Neural cell (in vitro differentiated cells): ENCODE measurements at regions not wholly inside any gene's neighbourhood (a gene's known extent, or its start where the extent isn't known, plus 50 kb on each side); places are given as distances from the start of the nearest gene placed in this dataset.

Experiments used
- H2AFZ ChIP-seq: fragments of 200-600, 300-800 bp; sonication (generic), shearing (Covaris generic); 2 replicates; pipeline ENCODE4 v1.6.0; 2014; ENCODE audit warnings: low read depth, mild to moderate bottlenecking, antibody characterized with exemption, low read length, moderate library complexity
- H3F3A ChIP-seq: fragments of 200-600 bp; shearing (Covaris generic); 2 replicates; pipeline ENCODE4 v1.6.1; 2016; ENCODE audit warnings: mild to moderate bottlenecking, moderate library complexity, mixed read lengths, antibody characterized with exemption, low read length; ENCODE audit not compliant: insufficient read depth, poor library complexity, severe bottlenecking
- H3K27ac ChIP-seq: fragments of 200-600, 300-800 bp; sonication (generic), shearing (Covaris generic); 2 replicates; pipeline ENCODE4 v1.5.1; 2014; ENCODE audit warnings: mild to moderate bottlenecking, low read length, moderate library complexity
- H3K27me3 ChIP-seq: fragments of 300-800, 200-600 bp; sonication (generic), shearing (Covaris generic); 2 replicates; pipeline ENCODE4 v1.6.0; 2014; ENCODE audit warnings: mild to moderate bottlenecking, low read depth, low read length, moderate library complexity; ENCODE audit not compliant: insufficient read depth
- H3K36me3 ChIP-seq: fragments of 300-800, 200-600 bp; sonication (generic), shearing (Covaris generic); 2 replicates; pipeline ENCODE4 v1.5.1; 2014; ENCODE audit warnings: mild to moderate bottlenecking, antibody characterized with exemption, low read length, moderate library complexity; ENCODE audit not compliant: insufficient read depth
- H3K4me2 ChIP-seq: fragments of 300-800, 200-600 bp; sonication (generic), shearing (Covaris generic); 2 replicates; pipeline ENCODE4 v1.6.0; 2014; ENCODE audit warnings: mild to moderate bottlenecking, low read length
- H3K4me3 ChIP-seq: fragments of 300-800, 200-600 bp; sonication (generic), shearing (Covaris generic); 2 replicates; pipeline ENCODE4 v1.5.1; 2014; ENCODE audit warnings: mild to moderate bottlenecking, low read length, moderate library complexity
- H3K79me2 ChIP-seq: fragments of 200-600 bp; shearing (Covaris generic); replicated peaks from 2 replicates; pipeline ENCODE4 v1.6.0; 2014; ENCODE audit warnings: mild to moderate bottlenecking, low read length, moderate library complexity; ENCODE audit not compliant: insufficient read depth
- H3K9ac ChIP-seq: fragments of 300-800, 200-600 bp; sonication (generic), shearing (Covaris generic); 2 replicates; pipeline ENCODE4 v1.6.1; 2016; ENCODE audit warnings: mild to moderate bottlenecking, low read length, mixed read lengths
- H3K9me2 ChIP-seq: fragments of 200-600 bp; shearing (Covaris generic); 2 replicates; pipeline ENCODE4 v1.6.1; 2016; ENCODE audit warnings: mild to moderate bottlenecking, low read length, mixed read lengths; ENCODE audit not compliant: insufficient read depth
- H3K9me3 ChIP-seq: fragments of 200-600, 300-800 bp; sonication (generic), shearing (Covaris generic); 2 replicates; pipeline ENCODE4 v1.6.1; 2016; ENCODE audit warnings: mild to moderate bottlenecking, mixed run types, low read length, moderate library complexity, mixed read lengths
- H4K20me1 ChIP-seq: fragments of 200-600 bp; shearing (Covaris generic); 2 replicates; pipeline ENCODE4 v1.6.1; 2016; ENCODE audit warnings: mild to moderate bottlenecking, mixed run types; ENCODE audit not compliant: insufficient read depth
- CTCF ChIP-seq: fragments of 450-650 bp; IDR thresholded peaks from 2 replicates; pipeline ENCODE4 v1.5.1; 2014; ENCODE audit warnings: antibody characterized with exemption, mild to moderate bottlenecking, moderate library complexity; ENCODE audit not compliant: poor library complexity, severe bottlenecking
- EP300 ChIP-seq: fragments of 450-650 bp; conservative IDR thresholded peaks from 2 replicates; pipeline ENCODE4 v1.6.1; 2014; ENCODE audit warnings: antibody characterized with exemption, mild to moderate bottlenecking, moderate library complexity; ENCODE audit not compliant: poor library complexity, severe bottlenecking
- EZH2 ChIP-seq: fragments of 200-600, 300-800 bp; shearing (Covaris generic), sonication (generic); IDR thresholded peaks from 2 replicates; pipeline ENCODE4 v1.6.1; 2014; ENCODE audit warnings: antibody characterized with exemption, low read length, borderline replicate concordance, mild to moderate bottlenecking; ENCODE audit not compliant: insufficient read depth, poor library complexity, severe bottlenecking
- MXI1 ChIP-seq: fragments of 450-650 bp; conservative IDR thresholded peaks from 2 replicates; pipeline ENCODE4 v1.6.1; 2014; ENCODE audit warnings: antibody characterized with exemption, mild to moderate bottlenecking; ENCODE audit not compliant: poor library complexity, severe bottlenecking
- POLR2AphosphoS5 ChIP-seq: IDR thresholded peaks from 2 replicates; pipeline ENCODE4 v1.6.1; 2012
- RAD21 ChIP-seq: fragments of 450-650 bp; conservative IDR thresholded peaks from 2 replicates; pipeline ENCODE4 v1.6.1; 2014; ENCODE audit warnings: antibody characterized with exemption, mild to moderate bottlenecking, moderate library complexity
- REST ChIP-seq: IDR thresholded peaks from 2 replicates; pipeline ENCODE4 v1.6.1; 2012; ENCODE audit warnings: borderline replicate concordance
- SMC3 ChIP-seq: fragments of 450-650 bp; conservative IDR thresholded peaks from 2 replicates; pipeline ENCODE4 v1.6.1; 2014; ENCODE audit warnings: antibody characterized with exemption, mild to moderate bottlenecking, moderate library complexity; ENCODE audit not compliant: poor library complexity
- TAF1 ChIP-seq: IDR thresholded peaks from 2 replicates; pipeline ENCODE4 v1.6.1; 2012; ENCODE audit warnings: low read depth

GRCh38 chr2:82730811-82731210, 1728.3 kb downstream of the SUCLG1 start:
- Histone ChIP-seq H3K79me2 (no peaks in the 10 kb centered on the region), H3K4me3 (no peak overlapping the region), H3K9ac (no peak overlapping the region), H3K36me3 (no peaks in the 10 kb centered on the region), H3K9me2 (no peaks in the 10 kb centered on the region), H4K20me1 (no peaks in the 10 kb centered on the region), H3K27ac (no peak overlapping the region), H3K9me3 (no peaks in the 10 kb centered on the region), H2AFZ (no peak overlapping the region), H3F3A (no peaks in the 10 kb centered on the region), H3K27me3 (no peaks in the 10 kb centered on the region), H3K4me2 (no peak overlapping the region)
- no peak for TF ChIP-seq RAD21
- no peak for TF ChIP-seq EP300
- TF ChIP-seq REST = no peak
- no peak for TF ChIP-seq POLR2AphosphoS5
- no peak for TF ChIP-seq SMC3
- TF ChIP-seq MXI1 = no peak
- TF ChIP-seq TAF1 = no peak
- TF ChIP-seq EZH2 = no peak
- TF ChIP-seq CTCF = no peak

GRCh38 chr2:82728090-82728489, 1731.0 kb downstream of the SUCLG1 start:
- no peak overlapping the region for H3K4me2 ChIP-seq
- no peaks in the 10 kb centered on the region for H3K9me3 ChIP-seq
- H3F3A ChIP-seq = no peaks in the 10 kb centered on the region
- no peak overlapping the region for H3K27ac ChIP-seq
- TF ChIP-seq POLR2AphosphoS5 = no peak
- no peak for TF ChIP-seq TAF1
- no peak for TF ChIP-seq EP300
- no peak for TF ChIP-seq MXI1
- no peak overlapping the region for H2AFZ ChIP-seq
- H3K9me2 ChIP-seq = no peaks in the 10 kb centered on the region
- no peak overlapping the region for H3K4me3 ChIP-seq
- no peaks in the 10 kb centered on the region for H4K20me1 ChIP-seq
- H3K27me3 ChIP-seq = no peaks in the 10 kb centered on the region
- H3K36me3 ChIP-seq = no peaks in the 10 kb centered on the region
- H3K79me2 ChIP-seq = no peaks in the 10 kb centered on the region
- no peak overlapping the region for H3K9ac ChIP-seq

- no peak overlapping the region for H3K4me3 ChIP-seq
- no peaks in the 10 kb centered on the region for H4K20me1 ChIP-seq
- no peaks in the 10 kb centered on the region for H3K9me2 ChIP-seq
- H3K4me2 ChIP-seq = no peak overlapping the region
- H3K79me2 ChIP-seq = no peaks in the 10 kb centered on the region
- H2AFZ ChIP-seq = no peak overlapping the region
- no peak for TF ChIP-seq REST
- TF ChIP-seq EZH2 = no peak
- no peak for TF ChIP-seq CTCF
- no peak for TF ChIP-seq SMC3
- no peak for TF ChIP-seq POLR2AphosphoS5
- no peak for TF ChIP-seq TAF1
- no peak for TF ChIP-seq RAD21
- TF ChIP-seq MXI1 = no peak
- TF ChIP-seq EP300 = no peak
- H3K27ac ChIP-seq = no peak overlapping the region
- H3K9me3 ChIP-seq = no peaks in the 10 kb centered on the region
- H3F3A ChIP-seq = no peaks in the 10 kb centered on the region
- no peaks in the 10 kb centered on the region for H3K27me3 ChIP-seq
- no peak overlapping the region for H3K9ac ChIP-seq
- H3K36me3 ChIP-seq = no peaks in the 10 kb centered on the region
These were observed 1750.4 kb downstream of the SUCLG1 start for GRCh38 chr2:82708681-82709080.
